ENCODE measurements at regions not wholly inside any gene's neighbourhood (a gene's known extent, or its start where the extent isn't known, plus 50 kb on each side); places are given as distances from the start of the nearest gene placed in this dataset.

- TF ChIP-seq SIN3A (IDR thresholded peaks at IDR 0.05; ENCODE audit: borderline replicate concordance, insufficient read depth, low read depth, low read length), result no peak
- TF ChIP-seq REST (IDR thresholded peaks at IDR 0.05; ENCODE audit: insufficient read depth in 1 of 2, low read depth in 2 of 2, low read length in 1 of 2), result no peak
These were observed 238.6 kb upstream of the TNP1 start for GRCh38 chr2:217098435-217098834.

Data from Panc1 (cell line).